ENCODE measurements at regions not wholly inside any gene's neighbourhood (a gene's known extent, or its start where the extent isn't known, plus 50 kb on each side); places are given as distances from the start of the nearest gene placed in this dataset.

DNA sequence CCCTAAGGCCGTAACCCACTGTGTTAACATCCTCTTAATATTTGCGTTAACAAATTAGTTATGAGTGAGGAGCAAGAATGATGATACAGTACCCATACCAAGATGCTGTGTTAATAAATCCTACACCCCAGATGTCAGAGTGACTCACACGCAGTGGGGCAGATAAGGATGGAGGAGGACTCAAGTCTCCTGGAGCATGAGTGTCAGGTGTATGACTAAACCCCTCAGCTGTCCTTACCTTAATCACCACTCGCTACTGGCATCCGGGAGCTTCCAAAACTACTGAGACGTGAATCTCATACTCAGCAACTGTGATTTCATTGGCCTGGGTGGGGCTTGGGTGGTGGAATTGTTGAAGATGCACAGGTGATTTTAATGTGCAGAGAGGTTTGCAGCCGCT lies 131.3 kb upstream of the MTHFD1L start:
- no peaks in the 10 kb centered on the region for H3K36me3 ChIP-seq (replicated peaks; ENCODE audit: insufficient read depth, low read length)
- no peaks in the 10 kb centered on the region for H3K9me2 ChIP-seq (replicated peaks; ENCODE audit: insufficient read depth, low read length)
- TF ChIP-seq EZH2 (optimal IDR thresholded peaks at IDR 0.05; ENCODE audit: low read depth, low read length): no peak
- TF ChIP-seq, protein P1, sequence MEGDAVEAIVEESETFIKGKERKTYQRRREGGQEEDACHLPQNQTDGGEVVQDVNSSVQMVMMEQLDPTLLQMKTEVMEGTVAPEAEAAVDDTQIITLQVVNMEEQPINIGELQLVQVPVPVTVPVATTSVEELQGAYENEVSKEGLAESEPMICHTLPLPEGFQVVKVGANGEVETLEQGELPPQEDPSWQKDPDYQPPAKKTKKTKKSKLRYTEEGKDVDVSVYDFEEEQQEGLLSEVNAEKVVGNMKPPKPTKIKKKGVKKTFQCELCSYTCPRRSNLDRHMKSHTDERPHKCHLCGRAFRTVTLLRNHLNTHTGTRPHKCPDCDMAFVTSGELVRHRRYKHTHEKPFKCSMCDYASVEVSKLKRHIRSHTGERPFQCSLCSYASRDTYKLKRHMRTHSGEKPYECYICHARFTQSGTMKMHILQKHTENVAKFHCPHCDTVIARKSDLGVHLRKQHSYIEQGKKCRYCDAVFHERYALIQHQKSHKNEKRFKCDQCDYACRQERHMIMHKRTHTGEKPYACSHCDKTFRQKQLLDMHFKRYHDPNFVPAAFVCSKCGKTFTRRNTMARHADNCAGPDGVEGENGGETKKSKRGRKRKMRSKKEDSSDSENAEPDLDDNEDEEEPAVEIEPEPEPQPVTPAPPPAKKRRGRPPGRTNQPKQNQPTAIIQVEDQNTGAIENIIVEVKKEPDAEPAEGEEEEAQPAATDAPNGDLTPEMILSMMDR (IDR thresholded peaks at IDR 0.05; ENCODE audit: low read length): no peak
- TF ChIP-seq EZH2phosphoT487 (IDR thresholded peaks at IDR 0.05; ENCODE audit: low read length): no peak
- no peak overlapping the region for H3K27ac ChIP-seq (ENCODE audit: low read length)
- H3K79me2 ChIP-seq (ENCODE audit: low read length): no peaks in the 10 kb centered on the region
- no peak overlapping the region for H3K4me2 ChIP-seq (ENCODE audit: low read depth, low read length)
- H3K4me1 ChIP-seq (ENCODE audit: low read length): no peaks in the 10 kb centered on the region
- H3K9me3 ChIP-seq (replicated peaks; ENCODE audit: insufficient read depth, low read length): no peaks in the 10 kb centered on the region
- H3K9ac ChIP-seq (ENCODE audit: low read length): no peak overlapping the region
- no peak overlapping the region for H2AFZ ChIP-seq (ENCODE audit: low read length)
- no peak for DNase-seq
- H4K20me1 ChIP-seq (ENCODE audit: insufficient read depth, low read length): no peaks in the 10 kb centered on the region
- no peaks in the 10 kb centered on the region for H3K27me3 ChIP-seq (replicated peaks; ENCODE audit: insufficient read depth, low read length)
- H3F3A ChIP-seq (ENCODE audit: insufficient read depth, low read length): no peaks in the 10 kb centered on the region
- no peak overlapping the region for H3K4me3 ChIP-seq (ENCODE audit: low read length)

DNA sequence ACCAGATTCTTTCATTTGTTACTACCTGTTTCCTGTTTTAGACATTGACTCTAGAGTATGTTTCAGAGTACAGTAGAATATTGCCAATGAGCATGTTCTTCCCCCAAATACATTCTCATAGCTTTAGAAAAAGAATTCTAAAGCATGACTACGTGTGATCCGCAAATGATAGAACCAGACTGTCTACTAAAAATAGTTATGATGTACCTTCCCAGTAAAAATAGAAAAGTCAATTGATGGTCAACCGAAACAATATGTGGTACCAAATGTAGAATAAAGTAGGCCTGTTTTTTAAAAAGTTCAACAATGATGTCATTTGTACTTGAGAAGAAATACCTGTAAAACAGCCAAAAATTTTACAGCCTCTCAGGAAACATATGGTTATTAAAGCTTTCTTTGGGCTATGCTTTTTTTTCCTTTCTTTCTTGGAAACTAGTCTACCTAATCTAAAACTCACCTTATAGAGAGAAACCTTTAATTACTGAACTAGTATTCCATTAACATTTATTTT lies 130.1 kb upstream of the MTHFD1L start:
- Histone ChIP-seq H3K27ac (ENCODE audit: low read length) (no peak overlapping the region), H3K36me3 (replicated peaks; ENCODE audit: insufficient read depth, low read length) (no peaks in the 10 kb centered on the region), H3K4me3 (ENCODE audit: low read length) (no peak overlapping the region), H3K79me2 (ENCODE audit: low read length) (no peaks in the 10 kb centered on the region), H3K27me3 (replicated peaks; ENCODE audit: insufficient read depth, low read length) (no peaks in the 10 kb centered on the region), H3K4me2 (ENCODE audit: low read depth, low read length) (no peak overlapping the region), H3F3A (ENCODE audit: insufficient read depth, low read length) (no peaks in the 10 kb centered on the region), H2AFZ (ENCODE audit: low read length) (no peak overlapping the region), H4K20me1 (ENCODE audit: insufficient read depth, low read length) (no peaks in the 10 kb centered on the region), H3K9me2 (replicated peaks; ENCODE audit: insufficient read depth, low read length) (no peaks in the 10 kb centered on the region), H3K4me1 (ENCODE audit: low read length) (no peaks in the 10 kb centered on the region), H3K9ac (ENCODE audit: low read length) (no peak overlapping the region), H3K9me3 (replicated peaks; ENCODE audit: insufficient read depth, low read length) (no peaks in the 10 kb centered on the region)
- no peak for DNase-seq
- TF ChIP-seq EZH2 (optimal IDR thresholded peaks at IDR 0.05; ENCODE audit: low read depth, low read length) (no peak), EZH2phosphoT487 (IDR thresholded peaks at IDR 0.05; ENCODE audit: low read length) (no peak)
- TF ChIP-seq, protein P1 (IDR thresholded peaks at IDR 0.05; ENCODE audit: low read length): no peak

DNA sequence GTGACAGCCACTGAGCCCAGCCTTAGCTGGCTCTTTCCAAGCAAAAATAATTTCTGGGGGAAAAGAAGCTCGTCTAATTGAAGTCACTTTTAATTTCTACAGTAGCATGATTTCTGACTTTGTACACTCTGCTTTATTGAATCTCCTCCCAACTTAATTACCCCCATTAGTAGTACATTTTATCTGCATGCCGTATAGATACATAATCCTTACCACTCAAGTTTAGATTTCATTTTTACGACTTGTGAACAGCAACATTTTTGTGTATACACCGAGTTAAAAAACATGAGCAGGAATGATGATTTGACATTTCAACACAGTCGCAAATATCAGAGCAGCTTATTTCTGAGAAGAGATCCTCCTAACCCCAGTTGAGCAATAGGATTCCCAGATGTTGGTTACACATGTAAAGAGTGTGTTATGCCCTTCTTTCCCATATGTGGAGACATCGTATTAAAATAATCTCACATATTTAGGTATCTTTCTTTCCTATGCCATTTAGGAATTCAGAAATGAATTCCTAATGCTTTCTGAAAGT lies 127.3 kb upstream of the MTHFD1L start:
- Histone ChIP-seq H3K9me3 (replicated peaks; ENCODE audit: insufficient read depth, low read length) (no peaks in the 10 kb centered on the region), H2AFZ (ENCODE audit: low read length) (no peak overlapping the region), H3K4me2 (ENCODE audit: low read depth, low read length) (no peak overlapping the region), H3K4me1 (ENCODE audit: low read length) (no peaks in the 10 kb centered on the region), H3K9me2 (replicated peaks; ENCODE audit: insufficient read depth, low read length) (no peaks in the 10 kb centered on the region), H3K79me2 (ENCODE audit: low read length) (no peaks in the 10 kb centered on the region), H3K4me3 (ENCODE audit: low read length) (no peak overlapping the region), H3K36me3 (replicated peaks; ENCODE audit: insufficient read depth, low read length) (no peaks in the 10 kb centered on the region), H3K9ac (ENCODE audit: low read length) (no peak overlapping the region), H4K20me1 (ENCODE audit: insufficient read depth, low read length) (no peaks in the 10 kb centered on the region), H3K27ac (ENCODE audit: low read length) (no peak overlapping the region), H3K27me3 (replicated peaks; ENCODE audit: insufficient read depth, low read length) (no peaks in the 10 kb centered on the region), H3F3A (ENCODE audit: insufficient read depth, low read length) (no peaks in the 10 kb centered on the region)
- TF ChIP-seq EZH2phosphoT487 (IDR thresholded peaks at IDR 0.05; ENCODE audit: low read length) (no peak), EZH2 (optimal IDR thresholded peaks at IDR 0.05; ENCODE audit: low read depth, low read length) (no peak)
- TF ChIP-seq, protein P1 (IDR thresholded peaks at IDR 0.05; ENCODE audit: low read length): no peak
- no peak for DNase-seq
